Adipocyte (in vitro differentiated cells): ENCODE measurements at regions not wholly inside any gene's neighbourhood (a gene's known extent, or its start where the extent isn't known, plus 50 kb on each side); places are given as distances from the start of the nearest gene placed in this dataset.
A peak's percentile ranks its signal among the peaks of the same experiment; 100 is the strongest.

Source experiments
- DNase-seq: peaks from one replicate; pipeline ENCODE4 v3.0.0-alpha.2; 2015; ENCODE audit warnings: low read depth
- H3K27me3 ChIP-seq: replicated peaks from 2 replicates; pipeline ENCODE4 v1.7.0; 2013; ENCODE audit warnings: mild to moderate bottlenecking, low read length, moderate library complexity; ENCODE audit not compliant: control insufficient read depth, insufficient read depth
- H3K36me3 ChIP-seq: 2 replicates; pipeline ENCODE4 v1.7.0; 2013; ENCODE audit warnings: low read length, mild to moderate bottlenecking, moderate library complexity; ENCODE audit not compliant: control insufficient read depth, insufficient read depth, severe bottlenecking
- H3K4me1 ChIP-seq: 2 replicates; pipeline ENCODE4 v1.7.0; 2013; ENCODE audit warnings: mild to moderate bottlenecking, low read length, moderate library complexity; ENCODE audit not compliant: control insufficient read depth, insufficient read depth
- H3K4me3 ChIP-seq: 2 replicates; pipeline ENCODE4 v1.7.0; 2013; ENCODE audit warnings: mild to moderate bottlenecking, low read length, moderate library complexity
- H3K9ac ChIP-seq: 2 replicates; pipeline ENCODE4 v1.7.0; 2013; ENCODE audit warnings: mild to moderate bottlenecking, low read length, moderate library complexity
- H3K9me3 ChIP-seq: 2 replicates; pipeline ENCODE4 v1.7.0; 2013; ENCODE audit warnings: mild to moderate bottlenecking, low read length, moderate library complexity; ENCODE audit not compliant: control insufficient read depth

- Histone ChIP-seq H3K4me3 (no peak overlapping the region), H3K27me3 (no peaks in the 10 kb centered on the region), H3K9ac (no peak overlapping the region), H3K9me3 (peaks cover 17% of the 10 kb centered on the region), H3K4me1 (no peaks in the 10 kb centered on the region), H3K36me3 (no peaks in the 10 kb centered on the region)
- DNase-seq: no peak
Observed at GRCh38 chr1:14039582-14040430, 339.8 kb downstream of the PRDM2 start.

GRCh38 chr1:14049965-14050364, 350.0 kb downstream of the PRDM2 start:
- Histone ChIP-seq H3K4me1 (no peaks in the 10 kb centered on the region), H3K4me3 (no peak overlapping the region), H3K36me3 (no peaks in the 10 kb centered on the region), H3K9me3 (no peaks in the 10 kb centered on the region), H3K27me3 (no peaks in the 10 kb centered on the region), H3K9ac (no peak overlapping the region)
- no peak for DNase-seq

GRCh38 chr1:14055442-14056223, 355.6 kb downstream of the PRDM2 start:
- peak overlapping the region; percentile 35 for H3K4me3 ChIP-seq
- no peaks in the 10 kb centered on the region for H3K27me3 ChIP-seq
- H3K4me1 ChIP-seq: peaks cover 12% of the 10 kb centered on the region
- H3K36me3 ChIP-seq: no peaks in the 10 kb centered on the region
- H3K9me3 ChIP-seq: peaks cover 8% of the 10 kb centered on the region
- no peak overlapping the region for H3K9ac ChIP-seq
- no peak for DNase-seq

GRCh38 chr1:14057640-14058039, 357.7 kb downstream of the PRDM2 start:
- no peak for DNase-seq
- Histone ChIP-seq H3K36me3 (no peaks in the 10 kb centered on the region), H3K9me3 (peaks cover 8% of the 10 kb centered on the region), H3K27me3 (no peaks in the 10 kb centered on the region), H3K9ac (no peak overlapping the region), H3K4me1 (peaks cover 12% of the 10 kb centered on the region), H3K4me3 (no peak overlapping the region)

- no peak for DNase-seq
- H3K36me3 ChIP-seq: no peaks in the 10 kb centered on the region
- peaks cover 8% of the 10 kb centered on the region for H3K9me3 ChIP-seq
- peaks cover 3% of the 10 kb centered on the region for H3K27me3 ChIP-seq
- H3K9ac ChIP-seq: no peak overlapping the region
- no peak overlapping the region for H3K4me3 ChIP-seq
- H3K4me1 ChIP-seq: peaks cover 2% of the 10 kb centered on the region
Observed at GRCh38 chr1:14061204-14061603, 361.2 kb downstream of the PRDM2 start.

GRCh38 chr1:14061722-14062121, 361.7 kb downstream of the PRDM2 start:
- Histone ChIP-seq H3K4me3 (no peak overlapping the region), H3K9me3 (peaks cover 8% of the 10 kb centered on the region), H3K27me3 (peaks cover 3% of the 10 kb centered on the region), H3K4me1 (no peaks in the 10 kb centered on the region), H3K36me3 (no peaks in the 10 kb centered on the region), H3K9ac (no peak overlapping the region)
- no peak for DNase-seq

- H3K9me3 ChIP-seq: peaks cover 8% of the 10 kb centered on the region
- H3K4me3 ChIP-seq: no peak overlapping the region
- H3K9ac ChIP-seq: no peak overlapping the region
- DNase-seq: no peak
- no peaks in the 10 kb centered on the region for H3K36me3 ChIP-seq
- H3K4me1 ChIP-seq: no peaks in the 10 kb centered on the region
- H3K27me3 ChIP-seq: peaks cover 3% of the 10 kb centered on the region
Observed at GRCh38 chr1:14062669-14063068, 362.7 kb downstream of the PRDM2 start.

GRCh38 chr1:14064649-14065442, 364.9 kb downstream of the PRDM2 start:
- no peak for DNase-seq
- peaks cover 3% of the 10 kb centered on the region for H3K27me3 ChIP-seq

GRCh38 chr1:14065486-14065885, 365.5 kb downstream of the PRDM2 start:
- Histone ChIP-seq H3K9ac (no peak overlapping the region), H3K4me1 (no peaks in the 10 kb centered on the region), H3K9me3 (no peaks in the 10 kb centered on the region), H3K27me3 (peaks cover 3% of the 10 kb centered on the region), H3K36me3 (no peaks in the 10 kb centered on the region), H3K4me3 (no peak overlapping the region)
- DNase-seq: no peak

More at GRCh38 chr1:14064649-14065442, 364.9 kb downstream of the PRDM2 start:
- no peaks in the 10 kb centered on the region for H3K36me3 ChIP-seq
- no peaks in the 10 kb centered on the region for H3K4me1 ChIP-seq
- H3K4me3 ChIP-seq: no peak overlapping the region
- no peak overlapping the region for H3K9ac ChIP-seq
- H3K9me3 ChIP-seq: no peaks in the 10 kb centered on the region

GRCh38 chr1:14067036-14067435, 367.0 kb downstream of the PRDM2 start:
- DNase-seq: no peak
- Histone ChIP-seq H3K36me3 (no peaks in the 10 kb centered on the region), H3K9ac (no peak overlapping the region), H3K4me3 (no peak overlapping the region), H3K27me3 (peaks cover 5% of the 10 kb centered on the region), H3K9me3 (no peaks in the 10 kb centered on the region), H3K4me1 (no peaks in the 10 kb centered on the region)

- H3K36me3 ChIP-seq: no peaks in the 10 kb centered on the region
- no peaks in the 10 kb centered on the region for H3K4me1 ChIP-seq
- H3K4me3 ChIP-seq: no peak overlapping the region
- H3K27me3 ChIP-seq: peaks cover 9% of the 10 kb centered on the region
- no peak overlapping the region for H3K9ac ChIP-seq
- H3K9me3 ChIP-seq: no peaks in the 10 kb centered on the region
- DNase-seq: no peak
Observed at GRCh38 chr1:14067711-14068110, 367.7 kb downstream of the PRDM2 start.
